Neural cell (in vitro differentiated cells): ENCODE measurements at regions not wholly inside any gene's neighbourhood (a gene's known extent, or its start where the extent isn't known, plus 50 kb on each side); places are given as distances from the start of the nearest gene placed in this dataset.

ENCODE experiments used
- H2AFZ ChIP-seq: fragments of 200-600, 300-800 bp; sonication (generic), shearing (Covaris generic); 2 replicates; pipeline ENCODE4 v1.6.0; 2014; ENCODE audit warnings: low read depth, mild to moderate bottlenecking, antibody characterized with exemption, low read length, moderate library complexity
- H3F3A ChIP-seq: fragments of 200-600 bp; shearing (Covaris generic); 2 replicates; pipeline ENCODE4 v1.6.1; 2016; ENCODE audit warnings: mild to moderate bottlenecking, moderate library complexity, mixed read lengths, antibody characterized with exemption, low read length; ENCODE audit not compliant: insufficient read depth, poor library complexity, severe bottlenecking
- H3K27ac ChIP-seq: fragments of 200-600, 300-800 bp; sonication (generic), shearing (Covaris generic); 2 replicates; pipeline ENCODE4 v1.5.1; 2014; ENCODE audit warnings: mild to moderate bottlenecking, low read length, moderate library complexity
- H3K27me3 ChIP-seq: fragments of 300-800, 200-600 bp; sonication (generic), shearing (Covaris generic); 2 replicates; pipeline ENCODE4 v1.6.0; 2014; ENCODE audit warnings: mild to moderate bottlenecking, low read depth, low read length, moderate library complexity; ENCODE audit not compliant: insufficient read depth
- H3K36me3 ChIP-seq: fragments of 300-800, 200-600 bp; sonication (generic), shearing (Covaris generic); 2 replicates; pipeline ENCODE4 v1.5.1; 2014; ENCODE audit warnings: mild to moderate bottlenecking, antibody characterized with exemption, low read length, moderate library complexity; ENCODE audit not compliant: insufficient read depth
- H3K4me2 ChIP-seq: fragments of 300-800, 200-600 bp; sonication (generic), shearing (Covaris generic); 2 replicates; pipeline ENCODE4 v1.6.0; 2014; ENCODE audit warnings: mild to moderate bottlenecking, low read length
- H3K4me3 ChIP-seq: fragments of 300-800, 200-600 bp; sonication (generic), shearing (Covaris generic); 2 replicates; pipeline ENCODE4 v1.5.1; 2014; ENCODE audit warnings: mild to moderate bottlenecking, low read length, moderate library complexity
- H3K79me2 ChIP-seq: fragments of 200-600 bp; shearing (Covaris generic); replicated peaks from 2 replicates; pipeline ENCODE4 v1.6.0; 2014; ENCODE audit warnings: mild to moderate bottlenecking, low read length, moderate library complexity; ENCODE audit not compliant: insufficient read depth
- H3K9ac ChIP-seq: fragments of 300-800, 200-600 bp; sonication (generic), shearing (Covaris generic); 2 replicates; pipeline ENCODE4 v1.6.1; 2016; ENCODE audit warnings: mild to moderate bottlenecking, low read length, mixed read lengths
- H3K9me2 ChIP-seq: fragments of 200-600 bp; shearing (Covaris generic); 2 replicates; pipeline ENCODE4 v1.6.1; 2016; ENCODE audit warnings: mild to moderate bottlenecking, low read length, mixed read lengths; ENCODE audit not compliant: insufficient read depth
- H3K9me3 ChIP-seq: fragments of 200-600, 300-800 bp; sonication (generic), shearing (Covaris generic); 2 replicates; pipeline ENCODE4 v1.6.1; 2016; ENCODE audit warnings: mild to moderate bottlenecking, mixed run types, low read length, moderate library complexity, mixed read lengths
- H4K20me1 ChIP-seq: fragments of 200-600 bp; shearing (Covaris generic); 2 replicates; pipeline ENCODE4 v1.6.1; 2016; ENCODE audit warnings: mild to moderate bottlenecking, mixed run types; ENCODE audit not compliant: insufficient read depth
- EP300 ChIP-seq: fragments of 450-650 bp; conservative IDR thresholded peaks from 2 replicates; pipeline ENCODE4 v1.6.1; 2014; ENCODE audit warnings: antibody characterized with exemption, mild to moderate bottlenecking, moderate library complexity; ENCODE audit not compliant: poor library complexity, severe bottlenecking
- EZH2 ChIP-seq: fragments of 200-600, 300-800 bp; shearing (Covaris generic), sonication (generic); IDR thresholded peaks from 2 replicates; pipeline ENCODE4 v1.6.1; 2014; ENCODE audit warnings: antibody characterized with exemption, low read length, borderline replicate concordance, mild to moderate bottlenecking; ENCODE audit not compliant: insufficient read depth, poor library complexity, severe bottlenecking
- MXI1 ChIP-seq: fragments of 450-650 bp; conservative IDR thresholded peaks from 2 replicates; pipeline ENCODE4 v1.6.1; 2014; ENCODE audit warnings: antibody characterized with exemption, mild to moderate bottlenecking; ENCODE audit not compliant: poor library complexity, severe bottlenecking
- POLR2AphosphoS5 ChIP-seq: IDR thresholded peaks from 2 replicates; pipeline ENCODE4 v1.6.1; 2012
- RAD21 ChIP-seq: fragments of 450-650 bp; conservative IDR thresholded peaks from 2 replicates; pipeline ENCODE4 v1.6.1; 2014; ENCODE audit warnings: antibody characterized with exemption, mild to moderate bottlenecking, moderate library complexity
- SMC3 ChIP-seq: fragments of 450-650 bp; conservative IDR thresholded peaks from 2 replicates; pipeline ENCODE4 v1.6.1; 2014; ENCODE audit warnings: antibody characterized with exemption, mild to moderate bottlenecking, moderate library complexity; ENCODE audit not compliant: poor library complexity
- TAF1 ChIP-seq: IDR thresholded peaks from 2 replicates; pipeline ENCODE4 v1.6.1; 2012; ENCODE audit warnings: low read depth
- TF ChIP-seq, protein P1 (sequence below): fragments of 450-650 bp; IDR thresholded peaks from 2 replicates; pipeline ENCODE4 v1.5.1; 2014; ENCODE audit warnings: antibody characterized with exemption, mild to moderate bottlenecking, moderate library complexity; ENCODE audit not compliant: poor library complexity, severe bottlenecking
- TF ChIP-seq, protein P2 (sequence below): IDR thresholded peaks from 2 replicates; pipeline ENCODE4 v1.6.1; 2012; ENCODE audit warnings: borderline replicate concordance

GRCh38 chr14:62453226-62453625, 592.0 kb downstream of the KCNH5 start (continued):
- TF ChIP-seq EP300 (no peak), EZH2 (no peak)

GRCh38 chr14:62455446-62455845, 589.8 kb downstream of the KCNH5 start:
- no peak overlapping the region for H3K27ac ChIP-seq
- no peaks in the 10 kb centered on the region for H3F3A ChIP-seq
- H2AFZ ChIP-seq, result no peak overlapping the region
- no peaks in the 10 kb centered on the region for H3K9me2 ChIP-seq
- no peak overlapping the region for H3K4me2 ChIP-seq
- H3K9ac ChIP-seq, result no peak overlapping the region
- H3K36me3 ChIP-seq, result no peaks in the 10 kb centered on the region
- H3K79me2 ChIP-seq, result no peaks in the 10 kb centered on the region
- no peak overlapping the region for H3K4me3 ChIP-seq
- no peaks in the 10 kb centered on the region for H3K27me3 ChIP-seq
- no peaks in the 10 kb centered on the region for H3K9me3 ChIP-seq
- H4K20me1 ChIP-seq, result no peaks in the 10 kb centered on the region
- no peak for TF ChIP-seq EZH2

DNA sequence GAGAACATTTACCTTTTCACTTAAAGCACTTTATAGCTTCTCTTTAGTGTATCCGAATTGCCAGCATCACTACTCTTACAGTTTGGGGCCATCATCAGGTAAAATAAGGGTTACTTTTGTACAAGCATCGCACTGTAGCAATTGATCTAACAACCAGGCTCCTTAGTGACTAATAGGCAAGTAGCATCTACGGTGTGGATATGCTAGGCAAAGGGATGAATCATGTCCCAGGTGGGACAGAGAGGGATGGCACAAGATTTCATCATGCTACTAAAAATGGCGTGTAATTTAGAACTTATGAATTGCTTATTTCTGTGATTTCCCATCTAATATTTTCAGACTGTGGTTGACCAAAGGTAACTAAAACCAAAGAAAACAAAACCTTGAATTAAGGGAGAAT, 582.3 kb downstream of the KCNH5 start:
- Histone ChIP-seq H3K27me3 (no peaks in the 10 kb centered on the region), H3K4me2 (no peak overlapping the region), H3K27ac (no peak overlapping the region), H2AFZ (no peak overlapping the region), H4K20me1 (no peaks in the 10 kb centered on the region), H3F3A (no peaks in the 10 kb centered on the region), H3K9me3 (no peaks in the 10 kb centered on the region), H3K4me3 (no peak overlapping the region), H3K9ac (no peak overlapping the region), H3K9me2 (no peaks in the 10 kb centered on the region), H3K36me3 (no peaks in the 10 kb centered on the region), H3K79me2 (no peaks in the 10 kb centered on the region)
- TF ChIP-seq, protein P1, sequence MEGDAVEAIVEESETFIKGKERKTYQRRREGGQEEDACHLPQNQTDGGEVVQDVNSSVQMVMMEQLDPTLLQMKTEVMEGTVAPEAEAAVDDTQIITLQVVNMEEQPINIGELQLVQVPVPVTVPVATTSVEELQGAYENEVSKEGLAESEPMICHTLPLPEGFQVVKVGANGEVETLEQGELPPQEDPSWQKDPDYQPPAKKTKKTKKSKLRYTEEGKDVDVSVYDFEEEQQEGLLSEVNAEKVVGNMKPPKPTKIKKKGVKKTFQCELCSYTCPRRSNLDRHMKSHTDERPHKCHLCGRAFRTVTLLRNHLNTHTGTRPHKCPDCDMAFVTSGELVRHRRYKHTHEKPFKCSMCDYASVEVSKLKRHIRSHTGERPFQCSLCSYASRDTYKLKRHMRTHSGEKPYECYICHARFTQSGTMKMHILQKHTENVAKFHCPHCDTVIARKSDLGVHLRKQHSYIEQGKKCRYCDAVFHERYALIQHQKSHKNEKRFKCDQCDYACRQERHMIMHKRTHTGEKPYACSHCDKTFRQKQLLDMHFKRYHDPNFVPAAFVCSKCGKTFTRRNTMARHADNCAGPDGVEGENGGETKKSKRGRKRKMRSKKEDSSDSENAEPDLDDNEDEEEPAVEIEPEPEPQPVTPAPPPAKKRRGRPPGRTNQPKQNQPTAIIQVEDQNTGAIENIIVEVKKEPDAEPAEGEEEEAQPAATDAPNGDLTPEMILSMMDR, result no peak

GRCh38 chr14:62468946-62469345, 576.3 kb downstream of the KCNH5 start:
- H3K9me3 ChIP-seq, result no peaks in the 10 kb centered on the region
- no peaks in the 10 kb centered on the region for H3K27me3 ChIP-seq
- H3K9ac ChIP-seq, result no peak overlapping the region
- H3K4me3 ChIP-seq, result no peak overlapping the region
- no peak overlapping the region for H3K27ac ChIP-seq
- no peak overlapping the region for H2AFZ ChIP-seq
- TF ChIP-seq POLR2AphosphoS5, result no peak
- TF ChIP-seq TAF1, result no peak
- TF ChIP-seq, protein P1, result no peak
- no peak for TF ChIP-seq MXI1
- TF ChIP-seq EZH2, result no peak
- TF ChIP-seq, protein P2, sequence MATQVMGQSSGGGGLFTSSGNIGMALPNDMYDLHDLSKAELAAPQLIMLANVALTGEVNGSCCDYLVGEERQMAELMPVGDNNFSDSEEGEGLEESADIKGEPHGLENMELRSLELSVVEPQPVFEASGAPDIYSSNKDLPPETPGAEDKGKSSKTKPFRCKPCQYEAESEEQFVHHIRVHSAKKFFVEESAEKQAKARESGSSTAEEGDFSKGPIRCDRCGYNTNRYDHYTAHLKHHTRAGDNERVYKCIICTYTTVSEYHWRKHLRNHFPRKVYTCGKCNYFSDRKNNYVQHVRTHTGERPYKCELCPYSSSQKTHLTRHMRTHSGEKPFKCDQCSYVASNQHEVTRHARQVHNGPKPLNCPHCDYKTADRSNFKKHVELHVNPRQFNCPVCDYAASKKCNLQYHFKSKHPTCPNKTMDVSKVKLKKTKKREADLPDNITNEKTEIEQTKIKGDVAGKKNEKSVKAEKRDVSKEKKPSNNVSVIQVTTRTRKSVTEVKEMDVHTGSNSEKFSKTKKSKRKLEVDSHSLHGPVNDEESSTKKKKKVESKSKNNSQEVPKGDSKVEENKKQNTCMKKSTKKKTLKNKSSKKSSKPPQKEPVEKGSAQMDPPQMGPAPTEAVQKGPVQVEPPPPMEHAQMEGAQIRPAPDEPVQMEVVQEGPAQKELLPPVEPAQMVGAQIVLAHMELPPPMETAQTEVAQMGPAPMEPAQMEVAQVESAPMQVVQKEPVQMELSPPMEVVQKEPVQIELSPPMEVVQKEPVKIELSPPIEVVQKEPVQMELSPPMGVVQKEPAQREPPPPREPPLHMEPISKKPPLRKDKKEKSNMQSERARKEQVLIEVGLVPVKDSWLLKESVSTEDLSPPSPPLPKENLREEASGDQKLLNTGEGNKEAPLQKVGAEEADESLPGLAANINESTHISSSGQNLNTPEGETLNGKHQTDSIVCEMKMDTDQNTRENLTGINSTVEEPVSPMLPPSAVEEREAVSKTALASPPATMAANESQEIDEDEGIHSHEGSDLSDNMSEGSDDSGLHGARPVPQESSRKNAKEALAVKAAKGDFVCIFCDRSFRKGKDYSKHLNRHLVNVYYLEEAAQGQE, result no peak
- TF ChIP-seq RAD21, result no peak
- TF ChIP-seq EP300, result no peak
- TF ChIP-seq SMC3, result no peak
- no peaks in the 10 kb centered on the region for H3K9me2 ChIP-seq
- H3K4me2 ChIP-seq, result no peak overlapping the region
- no peaks in the 10 kb centered on the region for H3F3A ChIP-seq
- no peaks in the 10 kb centered on the region for H3K79me2 ChIP-seq
- no peaks in the 10 kb centered on the region for H4K20me1 ChIP-seq
- H3K36me3 ChIP-seq, result no peaks in the 10 kb centered on the region
